Motor neuron (in vitro differentiated cells): ENCODE measurements at regions not wholly inside any gene's neighbourhood (a gene's known extent, or its start where the extent isn't known, plus 50 kb on each side); places are given as distances from the start of the nearest gene placed in this dataset.

Experiments used
- ATAC-seq, 8 experiments: fragments of 200-7000 bp; cut with Tn5 transposase; replicated peaks in 6 of 8; 2 replicates each; pipeline ENCODE4 v1.8.0; 2021; ENCODE audit warnings: mild to moderate bottlenecking in 8 of 8, moderate library complexity in 8 of 8
- H3K27ac ChIP-seq, 2 donors: fragments of 250-450 bp; sonication (Bioruptor Pico); 2 replicates each; pipeline ENCODE4 v1.9.0; 2021; ENCODE audit warnings: antibody characterized with exemption in 2 of 2, mild to moderate bottlenecking in 2 of 2, moderate library complexity in 1 of 2
- H3K4me1 ChIP-seq, 2 donors: fragments of 250-450 bp; sonication (Bioruptor Pico); replicated peaks in 1 of 2; 2 replicates each; pipeline ENCODE4 v1.6.1; 2021; ENCODE audit warnings: antibody characterized with exemption in 2 of 2, mild to moderate bottlenecking in 2 of 2, moderate library complexity in 1 of 2
- H3K4me3 ChIP-seq, 5 donors: fragments of 250-450 bp; sonication (Bioruptor Pico); 2 replicates each; pipeline ENCODE4 v1.9.0; 2021; ENCODE audit warnings: antibody characterized with exemption in 5 of 5, mild to moderate bottlenecking in 5 of 5, moderate library complexity in 4 of 5
- WGBS, 10 experiments: fragments of 450-650 bp; shearing (Covaris generic); methylation state at CpG; one replicate each; pipeline ENCODE4 v1.0.0; 2022; 5-methylcytosine and 5-hydroxymethylcytosine counted together
- in situ Hi-C, 9 experiments: fragments of 400-800 bp; cut with MboI; loops; one replicate each; pipeline ENCODE4 v1.15.0; 2021; ENCODE audit warnings: low sequenced_read_pairs in 9 of 9, low pct_unique_long_range_greater_than_20kb in 2 of 9; ENCODE audit not compliant: unreplicated experiment in 9 of 9

- Histone ChIP-seq H3K4me3 (no peak overlapping the region), H3K4me1 (no peaks in the 10 kb centered on the region), H3K27ac (no peak overlapping the region)
- peak in 1 of 8 experiments; percentile 22 for ATAC-seq
- in situ Hi-C loops, result no loop called here
These were observed 60.4 kb downstream of the NPY2R start for GRCh38 chr4:155268821-155269220.

- in situ Hi-C loops, result no loop called here
These were observed 62.2 kb downstream of the NPY2R start for GRCh38 chr4:155270671-155271070.

GRCh38 chr4:155271557-155271956, 63.1 kb downstream of the NPY2R start:
- 0 to 67% (median 22%) methylated on average over 1 of the region's 1 CpG; no CpG with 5 or more reads in 1 of the 10 experiments for WGBS, 10 experiments
- H3K4me1 ChIP-seq, result no peaks in the 10 kb centered on the region
- no peak overlapping the region for H3K27ac ChIP-seq
- no peak for ATAC-seq
- in situ Hi-C loops, result no loop called here
- H3K4me3 ChIP-seq, result no peak overlapping the region

More at GRCh38 chr4:155270671-155271070, 62.2 kb downstream of the NPY2R start:
- no peak overlapping the region for H3K27ac ChIP-seq
- no peak for ATAC-seq
- no peak overlapping the region for H3K4me3 ChIP-seq
- H3K4me1 ChIP-seq, result no peaks in the 10 kb centered on the region

GRCh38 chr4:155288999-155289398, 80.6 kb downstream of the NPY2R start:
- Histone ChIP-seq H3K4me3 (no peak overlapping the region), H3K27ac (no peak overlapping the region), H3K4me1 (no peaks in the 10 kb centered on the region)
- ATAC-seq, result no peak
- in situ Hi-C loops, result no loop called here
